Activated CD8-positive, alpha-beta T cell treated with anti-CD3 and anti-CD28 coated beads, Interleukin-2, amount 10 ng/mL, durations not matched to agents 7 days and 5 days (primary cell): ENCODE measurements at regions not wholly inside any gene's neighbourhood (a gene's known extent, or its start where the extent isn't known, plus 50 kb on each side); places are given as distances from the start of the nearest gene placed in this dataset.
"Not testable (repeated sequence)": the region's sequence is repeated elsewhere in the genome, so short reads cannot be mapped to it uniquely, and the experiment has no call there.

Experiments used
- ATAC-seq: fragments of 150-1000 bp; cut with Tn5 transposase; one replicate; pipeline ENCODE4 v1.10.0; 2021; ENCODE audit warnings: moderate library complexity
- CTCF ChIA-PET: fragments of 350-600 bp; sonication (Branson Sonifier 250); formaldehyde crosslinking; loops from one replicate; lab custom pipeline; 2021; ENCODE audit warnings: antibody characterized with exemption; lab: Charles Lee
- POLR2A ChIA-PET: fragments of 350-600 bp; sonication (Branson Sonifier 250); formaldehyde crosslinking; loops from one replicate; lab custom pipeline; 2021; ENCODE audit warnings: antibody characterized with exemption; lab: Charles Lee
- DNase-seq: peaks from one replicate; pipeline ENCODE4 v3.0.0-alpha.2; 2020
- H3K27ac Mint-ChIP-seq: one replicate; pipeline ENCODE4 v1.8.0; 2021; ENCODE audit warnings: mild to moderate bottlenecking, mixed read lengths
- H3K27me3 Mint-ChIP-seq: one replicate; pipeline ENCODE4 v1.8.0; 2021; ENCODE audit warnings: low read depth, mixed read lengths
- H3K36me3 Mint-ChIP-seq: one replicate; pipeline ENCODE4 v1.8.0; 2021; ENCODE audit warnings: low read depth, mixed read lengths
- H3K4me1 Mint-ChIP-seq: one replicate; pipeline ENCODE4 v1.8.0; 2021; ENCODE audit warnings: low read depth, mixed read lengths
- H3K4me3 Mint-ChIP-seq: one replicate; pipeline ENCODE4 v1.8.0; 2021; ENCODE audit warnings: mild to moderate bottlenecking, mixed read lengths
- H3K9me3 Mint-ChIP-seq: one replicate; pipeline ENCODE4 v1.8.0; 2022; ENCODE audit warnings: mixed read lengths; ENCODE audit not compliant: insufficient read depth

DNA sequence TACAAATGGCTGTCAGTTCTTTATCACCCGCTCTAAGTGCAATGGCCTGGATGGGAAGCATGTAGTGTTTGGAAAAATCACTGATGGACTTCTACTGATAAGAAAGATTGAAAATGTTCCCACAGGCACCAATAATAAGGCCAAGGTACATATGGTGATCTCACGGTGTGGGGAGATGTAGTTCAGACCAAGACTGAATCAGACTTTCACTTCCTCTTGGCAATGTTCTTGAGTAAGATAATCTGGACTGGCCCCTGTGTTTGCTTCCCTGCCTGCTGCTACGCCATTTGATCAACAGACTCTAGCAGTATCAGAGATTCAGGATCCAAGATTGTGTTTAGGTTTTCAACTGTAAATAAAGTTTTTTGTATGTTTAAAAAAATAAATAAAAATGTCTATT is 682.2 kb upstream of the AMOT start:
- DNase-seq = no peak
- Mint-ChIP-seq H3K4me3 (no peak overlapping the region), H3K36me3 (no peaks in the 10 kb centered on the region), H3K9me3 (no peaks in the 10 kb centered on the region), H3K27me3 (no peaks in the 10 kb centered on the region), H3K4me1 (no peaks in the 10 kb centered on the region), H3K27ac (no peak overlapping the region)
- ATAC-seq = no peak
- ChIA-PET CTCF (no interaction called here), POLR2A (no interaction called here)

DNA sequence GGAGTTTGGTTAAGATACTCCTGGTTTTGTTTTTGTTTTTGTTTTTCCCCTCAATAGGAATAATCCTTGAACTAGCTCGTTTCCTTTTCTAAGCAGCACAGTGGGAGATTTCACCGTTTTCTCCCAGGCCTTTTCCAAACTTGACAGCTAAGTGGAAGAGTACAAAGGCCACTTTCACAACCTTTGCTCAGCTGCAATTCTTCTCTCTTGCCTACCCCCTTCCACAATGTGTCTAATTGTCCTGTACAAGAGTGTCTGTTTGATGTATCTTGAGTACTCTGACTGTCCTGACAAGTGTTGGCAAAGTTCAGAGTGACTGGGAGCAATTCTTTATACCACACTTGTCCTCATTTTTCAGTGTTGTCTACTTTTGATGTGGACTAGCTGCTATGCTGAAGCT is 674.3 kb upstream of the AMOT start:
- H3K27me3 Mint-ChIP-seq = no peaks in the 10 kb centered on the region
- no peak overlapping the region for H3K27ac Mint-ChIP-seq
- CTCF ChIA-PET = no interaction called here
- no peaks in the 10 kb centered on the region for H3K36me3 Mint-ChIP-seq
- DNase-seq (no peak), ATAC-seq (no peak)
- no peaks in the 10 kb centered on the region for H3K4me1 Mint-ChIP-seq
- H3K9me3 Mint-ChIP-seq = no peaks in the 10 kb centered on the region
- no peak overlapping the region for H3K4me3 Mint-ChIP-seq
- POLR2A ChIA-PET = no interaction called here

DNA sequence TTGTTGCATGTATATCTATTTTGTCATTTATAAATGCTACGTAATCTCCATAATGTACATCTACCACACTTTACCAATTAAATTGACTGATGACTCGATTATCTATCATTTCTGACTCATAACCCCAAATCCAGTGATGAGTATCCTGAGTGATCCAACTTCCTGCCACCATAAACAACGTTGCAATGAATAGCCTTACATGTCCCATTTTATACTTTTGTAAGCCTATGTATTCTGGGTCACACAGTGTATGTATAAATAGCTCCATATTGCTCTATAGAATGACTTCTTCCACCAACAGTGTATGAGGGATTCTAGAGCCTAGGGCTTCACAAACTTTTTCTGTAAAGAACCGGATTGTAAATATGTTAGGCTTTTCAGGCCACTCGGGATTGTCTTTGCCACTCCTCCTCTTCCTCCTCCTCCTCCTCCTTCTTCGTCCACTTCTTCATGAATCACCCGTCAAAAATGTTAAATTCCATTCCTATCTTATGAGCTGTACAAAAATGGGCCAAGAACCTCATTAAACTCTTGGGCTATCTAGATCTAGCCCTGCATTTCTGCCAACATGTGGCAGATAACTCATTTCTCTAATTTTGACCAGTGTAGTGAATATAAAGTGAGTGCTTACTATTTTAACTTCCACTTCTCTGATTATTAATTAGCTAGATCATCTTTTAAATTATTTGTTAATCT is 672.2 kb upstream of the AMOT start:
- H3K4me3 Mint-ChIP-seq = no peak overlapping the region
- no peak overlapping the region for H3K27ac Mint-ChIP-seq
- H3K27me3 Mint-ChIP-seq = no peaks in the 10 kb centered on the region
- H3K9me3 Mint-ChIP-seq = peaks cover 6% of the 10 kb centered on the region
- CTCF ChIA-PET = no interaction called here
- no peak for ATAC-seq
- POLR2A ChIA-PET = no interaction called here
- no peaks in the 10 kb centered on the region for H3K4me1 Mint-ChIP-seq
- no peak for DNase-seq
- H3K36me3 Mint-ChIP-seq = no peaks in the 10 kb centered on the region

DNA sequence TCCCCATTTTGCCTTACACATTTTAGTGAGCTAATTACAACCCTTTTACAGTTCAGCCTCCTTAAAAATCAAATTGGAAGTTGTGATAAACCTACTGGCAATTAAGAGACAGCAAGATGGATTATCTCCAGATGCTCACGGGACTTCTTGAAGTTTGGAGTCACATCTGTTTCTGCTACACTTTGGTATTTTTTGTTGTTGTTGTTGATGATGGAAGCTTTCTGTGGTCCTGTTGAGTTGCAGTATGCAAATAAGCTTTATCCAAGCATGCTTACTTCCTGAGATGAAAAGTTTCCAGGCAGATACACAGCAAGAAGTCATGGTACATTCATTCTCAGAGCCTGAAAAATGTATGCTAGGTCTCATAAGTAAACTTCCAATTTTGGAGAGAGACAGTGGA is 670.0 kb upstream of the AMOT start:
- H3K4me1 Mint-ChIP-seq = no peaks in the 10 kb centered on the region
- H3K36me3 Mint-ChIP-seq = no peaks in the 10 kb centered on the region
- CTCF ChIA-PET = no interaction called here
- no peak overlapping the region for H3K27ac Mint-ChIP-seq
- POLR2A ChIA-PET = no interaction called here
- no peaks in the 10 kb centered on the region for H3K27me3 Mint-ChIP-seq
- H3K4me3 Mint-ChIP-seq = no peak overlapping the region
- peaks cover 6% of the 10 kb centered on the region for H3K9me3 Mint-ChIP-seq
- DNase-seq = no peak
- no peak for ATAC-seq

DNA sequence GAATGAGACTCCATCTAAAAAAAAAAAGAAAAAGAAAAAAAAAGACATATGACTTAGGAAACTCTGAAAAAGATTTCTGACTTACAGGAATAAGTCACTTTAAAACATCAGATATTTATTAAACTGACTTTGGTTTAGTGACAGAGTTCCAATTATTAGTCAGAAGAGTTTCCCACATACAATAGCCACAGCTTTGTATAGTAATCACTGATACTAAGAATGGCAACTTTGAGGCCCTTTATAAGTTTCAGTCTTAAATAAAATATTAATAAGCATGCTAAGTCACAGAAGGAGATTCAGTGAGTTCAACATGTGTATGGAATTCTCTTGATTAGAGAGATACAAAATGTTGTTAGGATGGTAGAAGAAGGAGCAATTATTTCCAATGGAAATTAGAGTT is 652.3 kb upstream of the AMOT start:
- H3K4me3 Mint-ChIP-seq = no peak overlapping the region
- no peak overlapping the region for H3K27ac Mint-ChIP-seq
- CTCF ChIA-PET = no interaction called here
- POLR2A ChIA-PET = no interaction called here
- H3K36me3 Mint-ChIP-seq = no peaks in the 10 kb centered on the region
- ATAC-seq (no peak), DNase-seq (no peak)
- no peaks in the 10 kb centered on the region for H3K4me1 Mint-ChIP-seq
- H3K9me3 Mint-ChIP-seq = no peaks in the 10 kb centered on the region
- H3K27me3 Mint-ChIP-seq = no peaks in the 10 kb centered on the region

DNA sequence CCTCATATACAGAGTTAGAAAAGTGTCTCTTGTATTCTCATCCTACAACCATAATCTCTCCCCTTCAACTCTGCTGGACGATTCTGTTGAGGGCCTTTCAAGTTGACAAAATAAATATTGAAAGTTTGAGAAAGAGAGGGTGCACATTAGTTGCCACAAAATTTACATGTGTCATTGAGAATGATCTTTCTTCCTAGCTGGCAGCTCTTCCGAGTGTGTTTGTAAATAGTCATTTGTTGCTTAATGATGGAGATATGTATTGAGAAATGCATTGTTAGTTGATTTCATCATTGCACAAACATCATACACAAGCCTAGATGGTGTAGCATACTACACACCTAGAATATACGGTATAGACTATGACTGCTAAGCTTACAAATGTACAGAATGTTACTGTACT is 632.8 kb upstream of the AMOT start:
- ChIA-PET POLR2A (no interaction called here), CTCF (no interaction called here)
- DNase-seq = no peak
- H3K4me3 Mint-ChIP-seq = no peak overlapping the region
- no peak for ATAC-seq
- no peak overlapping the region for H3K27ac Mint-ChIP-seq
- no peaks in the 10 kb centered on the region for H3K4me1 Mint-ChIP-seq
- H3K27me3 Mint-ChIP-seq = no peaks in the 10 kb centered on the region
- no peaks in the 10 kb centered on the region for H3K9me3 Mint-ChIP-seq
- no peaks in the 10 kb centered on the region for H3K36me3 Mint-ChIP-seq

DNA sequence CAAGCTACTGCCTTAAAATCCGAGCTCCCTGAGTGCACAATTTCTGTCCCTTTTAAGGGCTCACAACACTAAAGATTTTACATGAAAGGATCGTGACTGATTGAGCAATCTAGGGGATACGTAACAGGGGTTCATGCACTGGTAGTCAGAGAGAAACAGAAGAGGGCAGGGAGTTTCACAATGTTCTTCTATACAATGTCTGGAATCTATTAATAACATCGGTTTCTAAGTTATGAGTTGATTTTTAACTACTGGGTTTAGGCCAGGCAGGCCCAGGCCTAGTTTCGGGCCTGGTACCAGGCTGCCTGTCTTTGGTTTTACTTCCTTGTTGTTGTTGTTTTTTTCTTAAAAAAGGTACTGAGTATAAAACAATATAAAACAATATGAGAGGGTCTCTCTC is 632.4 kb upstream of the AMOT start:
- ATAC-seq, DNase-seq, H3K4me1 Mint-ChIP-seq, CTCF ChIA-PET, H3K27ac Mint-ChIP-seq, H3K4me3 Mint-ChIP-seq, H3K9me3 Mint-ChIP-seq, H3K36me3 Mint-ChIP-seq, H3K27me3 Mint-ChIP-seq, POLR2A ChIA-PET: not testable (repeated sequence)

DNA sequence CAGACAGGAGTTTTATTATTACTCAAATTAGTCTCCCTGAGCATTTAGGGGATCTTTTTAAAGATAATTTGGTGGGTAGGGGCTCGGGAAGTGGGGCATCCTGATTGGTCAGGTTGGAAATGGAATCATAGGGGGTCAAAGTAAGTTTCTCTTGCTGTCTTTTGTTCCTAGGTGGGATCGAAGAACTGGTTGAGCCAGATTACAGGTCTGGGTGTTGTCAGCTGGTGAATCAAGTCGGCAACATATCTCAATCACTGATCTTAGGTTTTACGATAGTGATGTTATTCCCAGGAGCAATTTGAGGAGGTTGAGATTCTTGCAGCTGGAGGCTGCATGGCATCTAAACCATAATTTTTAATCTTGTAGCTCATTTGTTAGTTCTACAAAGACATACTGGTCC is 629.5 kb upstream of the AMOT start:
- ChIA-PET POLR2A (no interaction called here), CTCF (no interaction called here)
- Mint-ChIP-seq H3K9me3 (no peaks in the 10 kb centered on the region), H3K27ac (no peak overlapping the region), H3K4me3 (no peak overlapping the region), H3K27me3 (no peaks in the 10 kb centered on the region), H3K4me1 (no peaks in the 10 kb centered on the region), H3K36me3 (no peaks in the 10 kb centered on the region)
- ATAC-seq = no peak
- no peak for DNase-seq

DNA sequence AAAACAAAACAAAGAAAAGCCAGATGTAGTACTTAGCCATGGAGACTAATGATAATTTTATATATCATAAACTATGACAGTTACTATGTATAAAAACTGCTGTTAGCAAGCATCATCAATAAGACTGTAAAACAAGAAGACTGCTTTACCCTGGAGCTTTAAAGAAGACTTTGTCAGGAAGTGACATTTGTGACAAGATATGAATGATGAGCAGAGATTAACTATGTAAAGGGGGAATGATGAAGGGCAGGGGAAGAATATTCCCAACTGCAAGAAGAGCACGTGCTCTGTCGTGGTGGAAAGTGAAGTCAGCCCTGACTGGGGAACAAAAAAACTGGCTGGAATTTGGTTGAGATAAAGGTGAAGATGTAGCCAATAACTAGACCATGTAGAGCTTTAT is 617.1 kb upstream of the AMOT start:
- Mint-ChIP-seq H3K27me3 (no peaks in the 10 kb centered on the region), H3K36me3 (no peaks in the 10 kb centered on the region), H3K4me3 (no peak overlapping the region), H3K27ac (no peak overlapping the region), H3K4me1 (no peaks in the 10 kb centered on the region), H3K9me3 (peaks cover 4% of the 10 kb centered on the region)
- DNase-seq = no peak
- POLR2A ChIA-PET = no interaction called here
- no peak for ATAC-seq
- CTCF ChIA-PET = no interaction called here

DNA sequence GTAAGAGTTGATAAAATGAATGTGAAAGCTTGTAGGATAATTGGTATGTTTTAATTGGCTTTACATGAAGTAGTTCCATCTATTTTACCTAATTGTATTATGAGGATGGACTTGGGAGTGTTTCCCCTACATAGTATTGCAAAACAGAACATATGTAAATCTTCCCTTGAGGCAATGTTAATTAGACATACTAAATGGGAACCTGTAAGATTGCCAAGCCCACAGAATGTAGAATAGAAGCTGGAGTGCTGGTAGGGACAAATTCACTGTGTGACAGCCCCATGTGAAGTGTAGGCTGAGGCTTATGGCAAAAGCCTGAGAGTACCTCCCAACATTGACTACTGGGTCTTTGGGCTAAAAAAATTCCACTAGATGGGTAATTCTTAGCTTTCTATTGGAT is 615.0 kb upstream of the AMOT start:
- DNase-seq = no peak
- H3K27ac Mint-ChIP-seq = no peak overlapping the region
- peaks cover 4% of the 10 kb centered on the region for H3K9me3 Mint-ChIP-seq
- no peaks in the 10 kb centered on the region for H3K27me3 Mint-ChIP-seq
- ATAC-seq = no peak
- no peaks in the 10 kb centered on the region for H3K4me1 Mint-ChIP-seq
- ChIA-PET POLR2A (no interaction called here), CTCF (no interaction called here)
- H3K36me3 Mint-ChIP-seq = no peaks in the 10 kb centered on the region
- H3K4me3 Mint-ChIP-seq = no peak overlapping the region

DNA sequence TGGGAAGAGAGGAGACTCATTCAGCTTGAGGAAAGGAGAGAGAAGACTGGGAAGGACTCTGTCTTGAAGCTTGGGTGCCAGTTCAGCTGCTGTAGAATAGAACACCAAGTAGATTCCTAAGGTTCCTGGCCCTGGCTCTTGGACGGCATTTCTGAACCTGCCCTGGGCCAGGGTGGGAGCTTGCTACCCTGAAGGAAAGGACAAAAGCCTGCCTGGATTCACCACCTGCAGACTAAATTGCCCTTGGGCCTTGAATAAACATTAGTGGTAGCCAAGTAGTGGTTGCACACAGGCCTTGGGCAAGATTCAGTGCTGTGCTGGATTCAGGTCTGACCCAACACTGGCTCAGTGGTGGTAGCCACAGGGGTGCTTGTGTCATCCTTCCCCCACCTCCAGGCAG is 588.4 kb upstream of the AMOT start:
- Mint-ChIP-seq H3K27ac (no peak overlapping the region), H3K27me3 (no peaks in the 10 kb centered on the region), H3K4me1 (no peaks in the 10 kb centered on the region), H3K4me3 (no peak overlapping the region), H3K36me3 (no peaks in the 10 kb centered on the region), H3K9me3 (no peaks in the 10 kb centered on the region)
- DNase-seq (no peak), ATAC-seq (no peak)
- CTCF ChIA-PET = no interaction called here
- POLR2A ChIA-PET = no interaction called here

DNA sequence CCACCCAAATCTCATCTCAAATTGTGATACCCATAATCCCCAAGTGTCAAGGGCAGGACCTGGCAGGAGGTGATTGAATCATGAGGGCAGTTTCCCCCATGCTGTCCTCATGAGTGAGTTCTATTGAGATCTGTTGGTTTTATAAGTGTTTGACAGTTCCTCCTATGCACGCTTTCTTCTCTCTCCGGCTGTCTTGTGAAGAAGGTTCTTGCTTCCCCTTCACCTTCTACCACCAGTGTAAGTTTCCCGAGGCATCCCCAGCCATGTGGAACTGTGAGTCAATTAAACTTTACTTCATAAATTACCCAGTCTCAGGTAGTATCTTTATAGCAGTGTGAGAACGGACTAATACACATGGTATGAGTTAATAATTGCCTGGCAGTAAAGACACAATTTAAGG is 581.7 kb upstream of the AMOT start:
- no peaks in the 10 kb centered on the region for H3K36me3 Mint-ChIP-seq
- ChIA-PET CTCF (no interaction called here), POLR2A (no interaction called here)
- ATAC-seq (no peak), DNase-seq (no peak)
- no peak overlapping the region for H3K27ac Mint-ChIP-seq
- no peaks in the 10 kb centered on the region for H3K4me1 Mint-ChIP-seq
- H3K4me3 Mint-ChIP-seq = no peak overlapping the region
- peaks cover 4% of the 10 kb centered on the region for H3K9me3 Mint-ChIP-seq
- no peaks in the 10 kb centered on the region for H3K27me3 Mint-ChIP-seq

DNA sequence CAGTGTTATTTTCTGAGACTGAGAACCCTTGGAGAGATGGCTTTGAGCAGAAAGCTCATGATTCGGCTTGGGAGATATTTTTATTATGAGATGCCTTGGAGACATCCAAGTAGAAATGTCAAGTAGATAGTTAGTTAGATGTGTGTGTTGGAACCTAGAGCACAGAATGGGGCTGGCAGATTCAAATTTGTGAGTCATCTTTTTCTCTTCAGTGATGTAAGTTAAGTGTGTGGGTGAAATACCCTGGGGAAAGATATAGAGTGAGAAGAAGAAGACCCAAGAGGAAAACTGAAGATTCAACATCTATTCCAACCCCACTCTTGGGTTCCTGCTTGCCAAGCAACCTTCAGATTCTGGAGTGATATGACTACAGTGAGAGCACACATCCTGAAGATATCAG is 580.8 kb upstream of the AMOT start:
- no peaks in the 10 kb centered on the region for H3K27me3 Mint-ChIP-seq
- no peaks in the 10 kb centered on the region for H3K4me1 Mint-ChIP-seq
- no peak for DNase-seq
- H3K4me3 Mint-ChIP-seq = no peak overlapping the region
- no peak for ATAC-seq
- H3K27ac Mint-ChIP-seq = no peak overlapping the region
- no peaks in the 10 kb centered on the region for H3K36me3 Mint-ChIP-seq
- POLR2A ChIA-PET = no interaction called here
- peaks cover 4% of the 10 kb centered on the region for H3K9me3 Mint-ChIP-seq
- CTCF ChIA-PET = no interaction called here
